WTC11 (cell line): ENCODE measurements at regions not wholly inside any gene's neighbourhood (a gene's known extent, or its start where the extent isn't known, plus 50 kb on each side); places are given as distances from the start of the nearest gene placed in this dataset.

Experiments
- ATAC-seq: fragments of 200-7000 bp; cut with Tn5 transposase; 2 replicates; pipeline ENCODE4 v1.10.0; 2021; ENCODE audit warnings: mild to moderate bottlenecking, moderate library complexity
- CTCF ChIA-PET: fragments of 300-600 bp; sonication (Branson Sonifier 250); formaldehyde crosslinking; loops from one replicate; lab custom pipeline; 2021; ENCODE audit warnings: antibody characterized with exemption; lab: Charles Lee
- POLR2A ChIA-PET: fragments of 350-600 bp; sonication (Branson Sonifier 250); formaldehyde crosslinking; loops from one replicate; lab custom pipeline; 2021; ENCODE audit warnings: antibody characterized with exemption; lab: Charles Lee
- DNase-seq: peaks from one replicate; pipeline ENCODE4 v3.0.0; 2021; ENCODE audit warnings: low spot score
- H3K27ac Mint-ChIP-seq: 2 replicates; pipeline ENCODE4 v1.8.0; 2021; ENCODE audit warnings: mixed read lengths
- H3K27me3 Mint-ChIP-seq: 2 replicates; pipeline ENCODE4 v1.8.0; 2021; ENCODE audit warnings: low read depth, mild to moderate bottlenecking, moderate library complexity, mixed read lengths
- H3K36me3 Mint-ChIP-seq: 2 replicates; pipeline ENCODE4 v1.8.0; 2021; ENCODE audit warnings: mixed read lengths
- H3K4me1 Mint-ChIP-seq: 2 replicates; pipeline ENCODE4 v1.8.0; 2022; ENCODE audit warnings: mixed read lengths
- H3K4me3 Mint-ChIP-seq: 2 replicates; pipeline ENCODE4 v1.8.0; 2021; ENCODE audit warnings: mild to moderate bottlenecking, moderate library complexity, mixed read lengths
- H3K9me3 Mint-ChIP-seq: 2 replicates; pipeline ENCODE4 v1.8.0; 2021; ENCODE audit warnings: mixed read lengths
- ATF1 ChIP-seq: sonication (generic); formaldehyde crosslinking; IDR thresholded peaks from 2 replicates; pipeline ENCODE4 v1.8.1; 2023; ENCODE audit warnings: mild to moderate bottlenecking, moderate library complexity, missing genetic modification reagents
- ATF3 ChIP-seq: sonication (generic); formaldehyde crosslinking; conservative IDR thresholded peaks from 2 replicates; pipeline ENCODE4 v1.8.1; 2022; ENCODE audit warnings: mild to moderate bottlenecking, missing genetic modification reagents
- ETV6 ChIP-seq: sonication (generic); formaldehyde crosslinking; IDR thresholded peaks from 2 replicates; pipeline ENCODE4 v1.8.1; 2022; ENCODE audit warnings: mild to moderate bottlenecking, missing genetic modification reagents
- FOXP1 ChIP-seq: sonication (generic); formaldehyde crosslinking; IDR thresholded peaks from 2 replicates; pipeline ENCODE4 v1.8.0; 2022; ENCODE audit warnings: missing genetic modification reagents, mild to moderate bottlenecking, moderate library complexity, borderline replicate concordance
- HMGA2 ChIP-seq: fragments of 250-450 bp; sonication (Bioruptor Pico); IDR thresholded peaks from 2 replicates; pipeline ENCODE4 v1.4.0; 2021; ENCODE audit warnings: mild to moderate bottlenecking, moderate library complexity
- JUN ChIP-seq: sonication (generic); formaldehyde crosslinking; IDR thresholded peaks from 2 replicates; pipeline ENCODE4 v1.8.0; 2023; ENCODE audit warnings: mild to moderate bottlenecking, missing genetic modification reagents
- MAX ChIP-seq: sonication (generic); formaldehyde crosslinking; IDR thresholded peaks from 2 replicates; pipeline ENCODE4 v1.8.0; 2022; ENCODE audit warnings: mild to moderate bottlenecking, missing genetic modification reagents
- NFATC4 ChIP-seq: fragments of 250-450 bp; sonication (Bioruptor Pico); IDR thresholded peaks from 2 replicates; pipeline ENCODE4 v1.9.0; 2021; ENCODE audit warnings: mild to moderate bottlenecking
- NR3C1 ChIP-seq: sonication (generic); formaldehyde crosslinking; conservative IDR thresholded peaks from 2 replicates; pipeline ENCODE4 v1.8.1; 2023; ENCODE audit warnings: low read depth, mild to moderate bottlenecking, missing genetic modification reagents
- PREB ChIP-seq: sonication (generic); formaldehyde crosslinking; IDR thresholded peaks from 2 replicates; pipeline ENCODE4 v1.8.1; 2022; ENCODE audit warnings: mild to moderate bottlenecking, missing genetic modification reagents, moderate library complexity, borderline replicate concordance
- PRRX2 ChIP-seq: fragments of 250-450 bp; sonication (Bioruptor Pico); IDR thresholded peaks from 2 replicates; pipeline ENCODE4 v1.8.0; 2021; ENCODE audit warnings: mild to moderate bottlenecking
- RELA ChIP-seq: sonication (generic); formaldehyde crosslinking; IDR thresholded peaks from 2 replicates; pipeline ENCODE4 v1.8.1; 2022; ENCODE audit warnings: missing genetic modification reagents, mild to moderate bottlenecking, borderline replicate concordance
- TCF7 ChIP-seq: sonication (generic); formaldehyde crosslinking; IDR thresholded peaks from 2 replicates; pipeline ENCODE4 v1.8.0; 2022; ENCODE audit warnings: mild to moderate bottlenecking, low read depth, missing genetic modification reagents, moderate library complexity
- ZBTB21 ChIP-seq: sonication (generic); formaldehyde crosslinking; IDR thresholded peaks from 2 replicates; pipeline ENCODE4 v1.8.1; 2023; ENCODE audit warnings: mild to moderate bottlenecking, missing genetic modification reagents, borderline replicate concordance
- ZNF121 ChIP-seq: sonication (generic); formaldehyde crosslinking; IDR thresholded peaks from 2 replicates; pipeline ENCODE4 v1.8.0; 2023; ENCODE audit warnings: missing genetic modification reagents
- ZNF138 ChIP-seq: sonication (generic); formaldehyde crosslinking; conservative IDR thresholded peaks from 2 replicates; pipeline ENCODE4 v1.8.1; 2022; ENCODE audit warnings: mild to moderate bottlenecking, moderate library complexity, missing genetic modification reagents
- ZNF263 ChIP-seq: sonication (generic); formaldehyde crosslinking; IDR thresholded peaks from 2 replicates; pipeline ENCODE4 v1.8.1; 2022; ENCODE audit warnings: low read depth, mild to moderate bottlenecking, moderate library complexity, missing genetic modification reagents
- TF ChIP-seq, protein P1 (sequence below): fragments of 250-450 bp; sonication (Bioruptor Pico); IDR thresholded peaks from 2 replicates; pipeline ENCODE4 v1.9.0; 2021; ENCODE audit warnings: mild to moderate bottlenecking
- TF ChIP-seq, protein P2 (sequence below): sonication (generic); formaldehyde crosslinking; IDR thresholded peaks from 2 replicates; pipeline ENCODE4 v1.8.0; 2022; ENCODE audit warnings: mild to moderate bottlenecking, missing genetic modification reagents
- TF ChIP-seq, protein P3 (sequence below): sonication (generic); formaldehyde crosslinking; IDR thresholded peaks from 2 replicates; pipeline ENCODE4 v1.8.1; 2022; ENCODE audit warnings: low read depth, missing genetic modification reagents, borderline replicate concordance
- TF ChIP-seq, protein P4 (sequence below): sonication (generic); formaldehyde crosslinking; IDR thresholded peaks from 2 replicates; pipeline ENCODE4 v1.8.1; 2023; ENCODE audit warnings: mild to moderate bottlenecking, missing genetic modification reagents, borderline replicate concordance
- TF ChIP-seq, protein P5 (sequence below): sonication (generic); formaldehyde crosslinking; conservative IDR thresholded peaks from 2 replicates; pipeline ENCODE4 v1.8.1; 2023; ENCODE audit warnings: mild to moderate bottlenecking, low read depth, missing genetic modification reagents, moderate library complexity

- TF ChIP-seq, protein P1, sequence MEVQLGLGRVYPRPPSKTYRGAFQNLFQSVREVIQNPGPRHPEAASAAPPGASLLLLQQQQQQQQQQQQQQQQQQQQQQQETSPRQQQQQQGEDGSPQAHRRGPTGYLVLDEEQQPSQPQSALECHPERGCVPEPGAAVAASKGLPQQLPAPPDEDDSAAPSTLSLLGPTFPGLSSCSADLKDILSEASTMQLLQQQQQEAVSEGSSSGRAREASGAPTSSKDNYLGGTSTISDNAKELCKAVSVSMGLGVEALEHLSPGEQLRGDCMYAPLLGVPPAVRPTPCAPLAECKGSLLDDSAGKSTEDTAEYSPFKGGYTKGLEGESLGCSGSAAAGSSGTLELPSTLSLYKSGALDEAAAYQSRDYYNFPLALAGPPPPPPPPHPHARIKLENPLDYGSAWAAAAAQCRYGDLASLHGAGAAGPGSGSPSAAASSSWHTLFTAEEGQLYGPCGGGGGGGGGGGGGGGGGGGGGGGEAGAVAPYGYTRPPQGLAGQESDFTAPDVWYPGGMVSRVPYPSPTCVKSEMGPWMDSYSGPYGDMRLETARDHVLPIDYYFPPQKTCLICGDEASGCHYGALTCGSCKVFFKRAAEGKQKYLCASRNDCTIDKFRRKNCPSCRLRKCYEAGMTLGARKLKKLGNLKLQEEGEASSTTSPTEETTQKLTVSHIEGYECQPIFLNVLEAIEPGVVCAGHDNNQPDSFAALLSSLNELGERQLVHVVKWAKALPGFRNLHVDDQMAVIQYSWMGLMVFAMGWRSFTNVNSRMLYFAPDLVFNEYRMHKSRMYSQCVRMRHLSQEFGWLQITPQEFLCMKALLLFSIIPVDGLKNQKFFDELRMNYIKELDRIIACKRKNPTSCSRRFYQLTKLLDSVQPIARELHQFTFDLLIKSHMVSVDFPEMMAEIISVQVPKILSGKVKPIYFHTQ = no peak
- TF ChIP-seq MAX (CRISPR knock-in tag) (no peak), ETV6 (CRISPR knock-in tag) (no peak)
Observed at GRCh38 chr7:85781606-85782005, 594.8 kb upstream of the SEMA3D start (continued).

DNA sequence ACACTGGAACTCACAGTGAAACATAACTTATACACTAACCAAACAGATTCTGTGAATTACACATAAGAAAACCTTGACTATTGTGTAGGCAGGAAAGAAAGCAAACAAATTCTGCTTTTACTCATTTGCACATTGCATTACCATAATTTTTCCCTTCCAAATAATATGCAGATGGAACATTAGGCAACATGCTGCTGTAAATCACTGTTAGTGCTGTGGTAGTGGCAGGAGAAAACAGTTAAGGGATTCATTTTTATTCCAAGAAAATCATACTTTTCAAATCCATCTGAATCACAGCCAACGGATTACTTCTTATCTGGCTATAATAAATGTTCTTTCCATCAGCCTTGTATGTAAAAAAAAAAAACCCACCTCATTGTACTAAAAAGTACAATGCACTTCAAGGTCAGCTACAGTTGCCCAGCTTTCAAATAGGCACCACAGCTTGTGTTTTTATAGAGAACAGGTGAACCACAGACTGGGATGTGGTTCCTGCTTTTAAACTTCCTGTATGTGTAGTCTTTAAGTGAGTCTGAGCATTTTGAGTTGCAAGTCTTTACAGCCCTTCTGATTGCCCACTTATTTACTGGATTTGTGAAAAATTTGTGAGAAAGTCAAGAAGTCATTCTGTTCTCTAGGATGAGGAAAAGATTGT lies 590.0 kb upstream of the SEMA3D start:
- H3K9me3 Mint-ChIP-seq = no peaks in the 10 kb centered on the region
- no peak overlapping the region for H3K4me3 Mint-ChIP-seq
- TF ChIP-seq TCF7 (CRISPR knock-in tag) (no peak), NR3C1 (no peak), ZNF138 (no peak), ATF3 (CRISPR knock-in tag) (no peak), HMGA2 (CRISPR knock-in tag) (no peak), FOXP1 (no peak), ATF1 (no peak), NFATC4 (CRISPR knock-in tag) (no peak), ZNF121 (CRISPR knock-in tag) (no peak), ZNF263 (CRISPR knock-in tag) (no peak), PRRX2 (CRISPR knock-in tag) (no peak), RELA (CRISPR knock-in tag) (no peak), PREB (CRISPR knock-in tag) (no peak), ZBTB21 (CRISPR knock-in tag) (no peak), JUN (CRISPR knock-in tag) (no peak)
- TF ChIP-seq, protein P2, sequence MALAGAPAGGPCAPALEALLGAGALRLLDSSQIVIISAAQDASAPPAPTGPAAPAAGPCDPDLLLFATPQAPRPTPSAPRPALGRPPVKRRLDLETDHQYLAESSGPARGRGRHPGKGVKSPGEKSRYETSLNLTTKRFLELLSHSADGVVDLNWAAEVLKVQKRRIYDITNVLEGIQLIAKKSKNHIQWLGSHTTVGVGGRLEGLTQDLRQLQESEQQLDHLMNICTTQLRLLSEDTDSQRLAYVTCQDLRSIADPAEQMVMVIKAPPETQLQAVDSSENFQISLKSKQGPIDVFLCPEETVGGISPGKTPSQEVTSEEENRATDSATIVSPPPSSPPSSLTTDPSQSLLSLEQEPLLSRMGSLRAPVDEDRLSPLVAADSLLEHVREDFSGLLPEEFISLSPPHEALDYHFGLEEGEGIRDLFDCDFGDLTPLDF (CRISPR knock-in tag) = no peak
- TF ChIP-seq, protein P3, sequence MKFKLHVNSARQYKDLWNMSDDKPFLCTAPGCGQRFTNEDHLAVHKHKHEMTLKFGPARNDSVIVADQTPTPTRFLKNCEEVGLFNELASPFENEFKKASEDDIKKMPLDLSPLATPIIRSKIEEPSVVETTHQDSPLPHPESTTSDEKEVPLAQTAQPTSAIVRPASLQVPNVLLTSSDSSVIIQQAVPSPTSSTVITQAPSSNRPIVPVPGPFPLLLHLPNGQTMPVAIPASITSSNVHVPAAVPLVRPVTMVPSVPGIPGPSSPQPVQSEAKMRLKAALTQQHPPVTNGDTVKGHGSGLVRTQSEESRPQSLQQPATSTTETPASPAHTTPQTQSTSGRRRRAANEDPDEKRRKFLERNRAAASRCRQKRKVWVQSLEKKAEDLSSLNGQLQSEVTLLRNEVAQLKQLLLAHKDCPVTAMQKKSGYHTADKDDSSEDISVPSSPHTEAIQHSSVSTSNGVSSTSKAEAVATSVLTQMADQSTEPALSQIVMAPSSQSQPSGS = no peak
- TF ChIP-seq, protein P4, sequence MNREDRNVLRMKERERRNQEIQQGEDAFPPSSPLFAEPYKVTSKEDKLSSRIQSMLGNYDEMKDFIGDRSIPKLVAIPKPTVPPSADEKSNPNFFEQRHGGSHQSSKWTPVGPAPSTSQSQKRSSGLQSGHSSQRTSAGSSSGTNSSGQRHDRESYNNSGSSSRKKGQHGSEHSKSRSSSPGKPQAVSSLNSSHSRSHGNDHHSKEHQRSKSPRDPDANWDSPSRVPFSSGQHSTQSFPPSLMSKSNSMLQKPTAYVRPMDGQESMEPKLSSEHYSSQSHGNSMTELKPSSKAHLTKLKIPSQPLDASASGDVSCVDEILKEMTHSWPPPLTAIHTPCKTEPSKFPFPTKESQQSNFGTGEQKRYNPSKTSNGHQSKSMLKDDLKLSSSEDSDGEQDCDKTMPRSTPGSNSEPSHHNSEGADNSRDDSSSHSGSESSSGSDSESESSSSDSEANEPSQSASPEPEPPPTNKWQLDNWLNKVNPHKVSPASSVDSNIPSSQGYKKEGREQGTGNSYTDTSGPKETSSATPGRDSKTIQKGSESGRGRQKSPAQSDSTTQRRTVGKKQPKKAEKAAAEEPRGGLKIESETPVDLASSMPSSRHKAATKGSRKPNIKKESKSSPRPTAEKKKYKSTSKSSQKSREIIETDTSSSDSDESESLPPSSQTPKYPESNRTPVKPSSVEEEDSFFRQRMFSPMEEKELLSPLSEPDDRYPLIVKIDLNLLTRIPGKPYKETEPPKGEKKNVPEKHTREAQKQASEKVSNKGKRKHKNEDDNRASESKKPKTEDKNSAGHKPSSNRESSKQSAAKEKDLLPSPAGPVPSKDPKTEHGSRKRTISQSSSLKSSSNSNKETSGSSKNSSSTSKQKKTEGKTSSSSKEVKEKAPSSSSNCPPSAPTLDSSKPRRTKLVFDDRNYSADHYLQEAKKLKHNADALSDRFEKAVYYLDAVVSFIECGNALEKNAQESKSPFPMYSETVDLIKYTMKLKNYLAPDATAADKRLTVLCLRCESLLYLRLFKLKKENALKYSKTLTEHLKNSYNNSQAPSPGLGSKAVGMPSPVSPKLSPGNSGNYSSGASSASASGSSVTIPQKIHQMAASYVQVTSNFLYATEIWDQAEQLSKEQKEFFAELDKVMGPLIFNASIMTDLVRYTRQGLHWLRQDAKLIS = no peak
- TF ChIP-seq, protein P5, sequence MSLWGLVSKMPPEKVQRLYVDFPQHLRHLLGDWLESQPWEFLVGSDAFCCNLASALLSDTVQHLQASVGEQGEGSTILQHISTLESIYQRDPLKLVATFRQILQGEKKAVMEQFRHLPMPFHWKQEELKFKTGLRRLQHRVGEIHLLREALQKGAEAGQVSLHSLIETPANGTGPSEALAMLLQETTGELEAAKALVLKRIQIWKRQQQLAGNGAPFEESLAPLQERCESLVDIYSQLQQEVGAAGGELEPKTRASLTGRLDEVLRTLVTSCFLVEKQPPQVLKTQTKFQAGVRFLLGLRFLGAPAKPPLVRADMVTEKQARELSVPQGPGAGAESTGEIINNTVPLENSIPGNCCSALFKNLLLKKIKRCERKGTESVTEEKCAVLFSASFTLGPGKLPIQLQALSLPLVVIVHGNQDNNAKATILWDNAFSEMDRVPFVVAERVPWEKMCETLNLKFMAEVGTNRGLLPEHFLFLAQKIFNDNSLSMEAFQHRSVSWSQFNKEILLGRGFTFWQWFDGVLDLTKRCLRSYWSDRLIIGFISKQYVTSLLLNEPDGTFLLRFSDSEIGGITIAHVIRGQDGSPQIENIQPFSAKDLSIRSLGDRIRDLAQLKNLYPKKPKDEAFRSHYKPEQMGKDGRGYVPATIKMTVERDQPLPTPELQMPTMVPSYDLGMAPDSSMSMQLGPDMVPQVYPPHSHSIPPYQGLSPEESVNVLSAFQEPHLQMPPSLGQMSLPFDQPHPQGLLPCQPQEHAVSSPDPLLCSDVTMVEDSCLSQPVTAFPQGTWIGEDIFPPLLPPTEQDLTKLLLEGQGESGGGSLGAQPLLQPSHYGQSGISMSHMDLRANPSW (CRISPR knock-in tag) = no peak
- CTCF ChIA-PET = no interaction called here
- ATAC-seq = no peak
- no peaks in the 10 kb centered on the region for H3K4me1 Mint-ChIP-seq
- no peak for DNase-seq
- H3K36me3 Mint-ChIP-seq = no peaks in the 10 kb centered on the region
- H3K27ac Mint-ChIP-seq = no peak overlapping the region
- H3K27me3 Mint-ChIP-seq = peaks cover 15% of the 10 kb centered on the region
- POLR2A ChIA-PET = no interaction called here
